Renal cortex interstitium (tissue), 11 donors: ENCODE measurements at regions not wholly inside any gene's neighbourhood (a gene's known extent, or its start where the extent isn't known, plus 50 kb on each side); places are given as distances from the start of the nearest gene placed in this dataset.
"Not testable (repeated sequence)": the region's sequence is repeated elsewhere in the genome, so short reads cannot be mapped to it uniquely, and the experiment has no call there.

Experiments used
- DNase-seq, 11 donors: peaks; one replicate each; pipeline ENCODE4 v3.0.0-alpha.2; 2013; ENCODE audit warnings: low read depth in 9 of 11, low spot score in 4 of 11; ENCODE audit errors: extremely low read depth in 1 of 11

DNA sequence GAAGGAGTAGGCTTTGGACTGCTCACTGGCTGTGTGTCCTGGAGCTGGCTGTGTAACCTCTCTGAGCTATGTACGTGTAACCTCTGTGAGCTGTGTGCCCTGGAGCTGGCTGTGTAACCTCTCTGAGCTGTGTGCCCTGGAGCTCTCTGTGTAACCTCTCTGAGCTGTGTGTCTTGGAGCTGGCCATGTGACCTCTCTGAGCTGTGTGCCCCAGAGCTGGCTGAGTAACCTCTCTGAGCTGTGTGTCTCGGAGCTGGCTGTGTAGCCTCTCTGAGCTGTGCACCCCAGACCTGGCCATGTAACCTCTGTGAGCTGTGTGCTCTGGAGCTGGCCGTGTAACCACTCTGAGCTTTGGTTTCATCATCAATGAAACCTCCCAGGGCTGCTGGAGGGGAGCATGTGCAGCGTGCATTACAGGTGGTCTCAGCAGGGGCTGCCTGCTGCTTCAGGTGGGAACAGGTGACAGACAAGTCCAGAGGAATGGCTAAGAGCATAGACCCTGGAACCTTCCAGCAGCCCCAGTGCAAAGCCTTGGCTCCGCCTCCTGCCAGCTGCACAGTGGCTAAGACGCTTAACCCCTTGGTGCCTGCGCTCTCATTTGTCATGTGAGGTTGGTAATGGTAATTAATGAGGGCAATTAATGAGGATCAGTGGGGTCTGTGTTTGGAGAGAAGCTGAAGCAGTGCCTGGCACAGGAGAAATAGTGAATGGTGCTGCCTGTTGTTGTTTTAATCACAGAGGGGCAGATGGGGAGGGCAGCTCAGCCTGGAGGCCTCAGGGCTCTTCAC is 86.7 kb downstream of the KATNIP start:
- no peak for DNase-seq

DNA sequence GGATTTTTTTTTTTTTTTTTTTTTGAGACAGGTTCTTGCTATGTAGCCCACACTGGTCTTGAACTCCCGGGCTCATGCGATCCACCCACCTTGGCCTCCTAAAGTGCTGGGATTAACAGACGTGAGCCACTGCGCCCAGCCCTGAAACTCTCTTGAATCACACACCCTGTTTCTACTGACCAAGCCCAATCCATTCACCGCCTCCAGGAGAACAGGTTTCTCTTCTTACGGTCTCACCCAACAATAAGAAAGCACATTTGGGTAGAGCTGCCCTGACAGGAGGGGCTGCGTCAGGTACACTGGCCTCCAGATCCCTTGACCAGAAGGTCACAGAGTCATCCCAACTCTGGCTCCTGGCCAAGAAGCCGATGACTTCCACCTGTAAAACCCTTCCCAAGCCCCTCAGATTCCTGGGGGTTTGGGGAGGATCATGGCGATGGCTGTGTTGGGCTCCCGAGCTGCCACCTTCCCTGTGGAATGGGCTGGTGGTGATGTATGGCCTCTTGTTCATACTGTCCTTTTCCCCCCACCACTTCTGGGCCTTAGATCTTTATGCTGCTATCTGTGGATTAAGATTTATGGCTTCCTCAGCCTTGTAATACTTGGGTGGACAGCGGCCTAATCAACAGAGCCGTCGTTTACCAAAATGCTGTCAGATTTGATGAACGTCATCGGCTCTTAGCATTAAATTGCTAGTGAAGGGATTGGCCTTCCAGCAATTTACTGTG is 89.1 kb downstream of the KATNIP start:
- DNase-seq = no peak

DNA sequence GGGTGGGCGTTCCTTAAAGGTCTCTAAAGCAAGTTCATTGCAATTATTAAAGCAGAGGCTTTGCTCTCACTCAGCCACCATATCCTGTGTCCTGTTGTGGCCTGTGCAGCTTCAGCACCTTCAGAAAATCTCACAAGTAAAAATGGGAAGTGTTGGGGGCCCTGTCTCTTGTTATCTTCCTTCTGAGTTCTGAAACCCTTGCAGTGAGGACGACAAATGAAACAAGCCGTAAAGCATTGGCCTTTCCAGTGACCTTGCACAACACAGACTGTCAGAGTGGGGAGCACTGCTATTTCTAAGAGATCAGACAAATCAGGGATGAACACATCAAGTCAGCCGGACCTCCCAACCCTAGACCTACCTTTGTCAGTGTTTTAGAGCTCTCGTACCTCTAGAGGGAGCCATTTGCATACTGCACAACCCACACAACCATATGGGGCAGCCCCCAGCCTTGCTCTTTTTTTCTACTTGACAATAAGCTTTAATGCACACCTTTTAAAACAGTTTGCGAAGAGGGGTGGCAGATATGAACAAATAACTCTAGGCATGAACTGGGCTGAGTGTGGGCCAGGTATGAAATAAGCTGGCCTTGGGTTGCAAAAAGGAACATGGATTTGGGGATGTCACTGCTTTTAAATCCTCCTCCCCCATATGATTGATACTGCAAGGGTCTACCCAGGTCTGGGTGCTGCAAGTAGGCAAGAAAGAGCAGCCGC is 89.8 kb downstream of the KATNIP start:
- DNase-seq = peak in 2 of 11 donors; percentile 40 to 62

DNA sequence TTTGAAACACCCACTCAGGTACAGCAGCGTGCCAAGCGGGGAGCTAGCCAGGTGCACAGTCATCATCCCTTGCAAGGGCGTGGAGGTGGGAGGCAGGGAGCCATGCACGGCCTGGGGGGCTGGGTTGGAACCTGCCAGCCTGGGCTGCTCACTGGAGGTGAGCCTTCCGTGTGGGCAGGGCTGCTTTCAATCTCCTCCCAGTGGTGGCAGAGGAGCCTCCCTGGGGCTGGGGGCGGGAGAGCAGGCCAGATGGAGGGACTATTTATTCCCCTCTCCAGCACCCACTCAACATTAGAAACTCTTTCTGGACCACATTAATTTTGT is 90.3 kb downstream of the KATNIP start:
- no peak for DNase-seq

DNA sequence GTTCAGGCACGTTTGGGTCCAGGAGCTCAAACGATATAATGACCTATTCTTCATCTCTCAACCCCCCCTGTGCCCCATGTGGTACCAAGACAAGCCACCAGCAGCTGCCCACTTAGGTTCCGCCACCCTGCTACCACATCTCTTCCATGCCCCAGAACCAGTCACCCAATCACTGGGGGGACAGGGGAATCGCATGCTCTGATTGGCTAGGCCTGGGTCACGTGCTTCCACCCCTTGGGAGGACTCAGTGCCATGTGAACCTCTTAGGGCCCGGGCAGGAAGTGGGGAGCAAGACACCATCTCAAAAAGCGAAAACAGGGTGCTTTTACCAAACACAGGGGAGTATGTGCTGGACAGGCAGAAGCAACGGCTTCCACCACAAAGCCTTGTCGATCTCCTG is 91.3 kb downstream of the KATNIP start:
- no peak for DNase-seq

DNA sequence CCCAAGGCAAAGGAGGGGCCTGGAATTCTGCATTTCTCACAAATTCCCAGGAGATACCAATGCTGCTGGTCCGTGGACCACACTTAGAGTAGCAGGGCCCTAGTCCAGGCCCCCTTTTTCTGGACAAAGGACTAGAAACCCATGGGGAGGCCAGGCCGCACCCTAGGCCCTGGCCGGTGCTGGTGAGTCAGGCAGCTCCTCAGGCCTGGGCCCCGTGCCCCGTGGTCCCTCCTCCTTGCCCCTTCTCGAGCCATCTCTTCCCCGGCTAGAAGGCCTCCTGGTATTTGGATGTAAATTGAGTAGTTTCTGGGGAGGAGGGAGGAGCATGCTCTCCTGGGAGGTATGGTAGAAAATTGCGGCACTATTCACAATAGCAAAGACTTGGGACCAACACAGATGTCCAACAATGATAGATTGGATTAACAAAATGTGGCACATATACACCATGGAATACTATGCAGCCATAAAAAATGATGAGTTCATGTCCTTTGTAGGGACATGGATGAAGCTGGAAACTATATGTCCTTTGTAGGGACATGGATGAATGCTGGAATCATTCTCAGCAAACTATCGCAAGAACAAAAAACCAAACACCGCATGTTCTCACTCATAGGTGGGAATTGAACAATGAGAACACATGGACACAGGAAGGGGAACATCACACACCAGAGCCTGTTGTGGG is 91.9 kb downstream of the KATNIP start:
- DNase-seq = not testable (repeated sequence)

DNA sequence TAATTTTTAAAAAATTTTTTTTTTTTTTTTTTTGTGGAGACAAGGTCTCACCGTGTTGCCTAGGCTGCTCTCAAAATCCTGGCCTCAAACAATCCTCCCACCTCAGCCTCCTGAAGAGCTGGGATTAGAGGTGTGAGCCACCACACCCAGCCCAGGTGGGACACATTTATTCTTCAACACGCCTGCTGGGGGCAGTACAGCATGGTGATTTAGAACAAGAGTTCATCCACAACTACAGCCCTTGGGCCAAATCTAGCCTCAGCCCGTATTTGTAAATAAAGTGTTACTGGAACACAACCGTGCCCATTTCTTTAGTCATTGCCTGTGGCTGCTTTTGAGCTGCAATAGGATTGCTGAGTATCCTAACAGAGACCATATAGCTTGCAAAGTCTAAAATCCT is 92.8 kb downstream of the KATNIP start:
- no peak for DNase-seq

DNA sequence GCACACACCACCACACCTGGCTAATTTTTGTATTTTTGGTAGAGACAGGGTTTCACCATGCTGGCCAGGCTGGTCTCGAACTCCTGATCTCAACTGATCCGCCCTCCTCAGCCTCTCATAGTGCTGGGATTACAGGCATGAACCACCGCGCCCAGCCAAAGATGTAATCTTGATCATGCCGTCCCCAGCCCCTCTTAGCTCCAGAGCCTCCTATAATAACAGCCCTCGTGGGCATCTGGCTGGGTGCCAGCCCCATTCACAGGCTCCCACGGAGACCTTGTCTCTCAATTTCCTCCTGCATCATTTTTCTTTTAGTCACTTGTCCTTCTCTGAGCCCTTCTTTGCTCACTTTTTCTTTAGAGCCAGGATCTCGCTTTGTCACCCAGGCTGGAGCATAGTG is 94.2 kb downstream of the KATNIP start:
- no peak for DNase-seq

DNA sequence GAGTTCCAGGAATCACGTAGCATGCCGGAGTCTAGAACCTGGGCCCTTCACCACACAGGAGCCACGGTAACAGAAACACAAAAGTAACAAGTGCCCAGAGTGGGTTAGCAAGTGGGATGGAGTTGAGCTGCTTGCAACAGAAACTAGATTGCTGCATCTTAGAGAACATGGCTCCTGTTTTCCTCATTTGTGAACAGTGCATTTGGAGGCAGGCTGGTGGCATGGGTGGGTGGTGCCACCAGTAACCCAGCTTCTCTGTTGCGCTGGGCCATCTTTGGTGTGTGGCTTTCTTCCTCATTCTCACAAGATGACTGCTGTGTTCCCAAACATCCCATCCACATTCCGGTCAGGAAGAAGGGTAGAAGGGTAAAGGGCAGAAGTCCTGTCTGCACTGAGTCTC is 95.5 kb downstream of the KATNIP start:
- DNase-seq = no peak

DNA sequence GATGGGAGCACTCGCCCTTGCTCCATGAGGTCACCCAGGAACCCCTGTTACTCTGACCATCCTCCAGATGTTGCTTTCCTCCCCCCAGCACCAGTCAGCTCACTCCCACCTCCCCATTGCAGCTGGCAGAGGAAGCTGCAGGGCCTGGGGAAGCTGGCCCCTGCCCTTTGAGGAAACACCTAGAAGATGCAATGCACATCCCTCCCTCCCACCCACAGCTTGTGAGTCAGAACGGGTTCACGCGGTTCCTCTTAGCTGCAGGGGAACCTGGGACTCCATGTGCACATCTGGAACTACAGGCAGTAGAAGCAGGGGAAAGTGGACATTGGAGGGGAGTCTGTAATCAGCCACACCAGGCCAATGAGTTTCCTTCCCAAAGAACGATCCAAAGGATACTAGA is 96.9 kb downstream of the KATNIP start:
- no peak for DNase-seq

DNA sequence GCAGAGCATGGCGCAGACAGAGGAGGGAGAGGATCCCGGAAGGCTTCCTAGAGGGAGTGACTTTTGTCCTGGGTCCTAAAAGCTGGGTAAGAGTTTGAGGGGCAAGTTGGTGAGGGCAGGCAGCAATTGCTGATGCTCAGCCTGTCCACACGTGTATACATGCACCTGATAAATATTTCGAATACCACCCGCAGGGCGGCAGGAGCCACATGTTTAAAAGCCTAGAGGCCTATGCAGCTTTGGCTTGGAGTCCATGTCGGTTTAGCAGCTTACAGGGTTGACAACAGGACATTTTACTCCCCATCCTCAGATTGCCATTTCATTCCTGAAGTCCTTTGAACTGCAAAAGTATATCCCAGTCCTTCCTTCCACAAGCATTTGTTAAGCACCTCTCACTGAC is 99.1 kb downstream of the KATNIP start:
- DNase-seq = no peak

DNA sequence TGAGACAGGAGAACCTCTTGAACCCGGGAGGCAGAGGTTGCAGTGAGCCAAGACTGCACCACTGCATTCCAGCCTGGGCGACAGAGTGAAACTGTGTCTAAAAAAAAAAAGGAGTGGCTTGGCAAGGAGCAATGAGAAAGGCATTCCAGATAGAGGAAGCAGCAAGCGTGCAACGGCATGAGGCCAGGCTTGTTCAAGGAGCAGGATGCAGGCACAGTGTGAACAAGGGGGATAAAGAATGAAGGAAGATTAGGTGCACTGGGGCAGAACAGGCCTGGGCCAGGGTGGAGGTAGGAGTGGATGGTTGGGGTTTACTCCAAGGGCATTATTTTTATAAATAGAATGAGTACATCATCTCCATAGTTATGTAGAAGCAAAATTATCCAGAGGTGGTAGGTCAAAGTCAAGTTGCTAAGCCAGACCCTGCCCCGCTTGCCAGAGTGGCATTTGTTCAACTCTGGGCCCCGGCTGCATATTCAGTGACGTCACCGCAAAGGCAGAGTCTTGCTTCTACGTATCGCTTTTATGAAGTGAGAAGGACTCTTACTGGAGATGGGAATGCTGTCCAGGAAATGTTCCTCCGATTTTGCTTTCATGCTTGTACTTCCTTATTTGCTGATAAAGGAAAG is 100.2 kb downstream of the KATNIP start:
- no peak for DNase-seq

DNA sequence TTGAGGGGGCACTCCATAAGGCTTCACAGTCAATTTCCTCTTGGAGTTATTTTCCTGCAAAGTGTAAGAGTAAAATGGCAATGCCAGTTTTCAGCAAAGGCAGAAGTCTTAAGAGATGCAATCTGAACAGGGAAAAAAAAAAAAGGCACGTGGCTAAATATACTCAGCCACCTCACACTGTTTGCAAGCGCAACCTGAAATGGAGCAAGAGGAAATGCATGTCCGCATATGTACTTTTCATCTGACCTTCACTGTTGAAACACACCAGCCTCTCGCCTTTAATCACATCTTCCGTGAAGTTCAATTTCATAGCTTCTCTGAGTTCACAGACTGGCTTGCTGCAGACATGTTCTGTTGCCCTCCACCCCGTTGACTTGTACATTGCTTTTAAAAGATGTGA is 101.4 kb downstream of the KATNIP start:
- DNase-seq = no peak

DNA sequence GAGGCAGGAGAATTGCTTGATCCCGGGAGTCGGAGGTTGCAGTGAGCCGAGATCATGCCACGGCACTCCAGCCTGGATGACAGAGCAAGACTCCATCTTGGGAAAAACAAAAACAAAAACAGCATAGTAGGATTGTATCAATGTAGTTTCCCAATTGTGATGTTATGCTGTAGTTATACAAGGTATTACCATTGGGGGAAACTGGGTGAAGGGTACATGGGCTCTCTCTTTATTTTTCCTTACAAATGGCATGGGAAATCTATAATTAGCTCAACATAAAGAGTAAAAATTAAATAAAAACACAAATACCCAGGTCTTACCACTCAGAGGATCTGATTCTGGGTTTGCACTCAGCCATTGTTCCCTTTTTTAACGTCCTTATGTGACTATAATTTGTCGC is 107.9 kb downstream of the KATNIP start:
- DNase-seq = no peak

DNA sequence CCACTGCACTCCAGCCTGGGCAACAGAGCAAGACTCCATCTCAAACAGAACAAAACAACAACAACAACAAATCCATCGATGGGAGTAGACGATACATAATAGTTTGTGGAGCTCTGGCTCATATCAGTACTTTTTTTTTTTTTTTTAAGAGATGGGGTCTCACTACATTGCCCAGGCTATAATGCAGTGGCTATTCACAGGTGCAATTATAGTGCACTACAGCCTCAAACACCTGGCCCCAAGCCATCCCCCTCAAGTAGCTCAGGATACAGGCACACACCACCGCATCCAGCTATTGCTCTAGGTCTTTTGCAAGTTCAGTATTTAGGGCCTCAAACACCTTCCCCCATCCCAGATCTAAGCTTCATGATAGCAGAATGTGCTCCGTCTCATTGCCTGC is 110.6 kb downstream of the KATNIP start:
- no peak for DNase-seq

DNA sequence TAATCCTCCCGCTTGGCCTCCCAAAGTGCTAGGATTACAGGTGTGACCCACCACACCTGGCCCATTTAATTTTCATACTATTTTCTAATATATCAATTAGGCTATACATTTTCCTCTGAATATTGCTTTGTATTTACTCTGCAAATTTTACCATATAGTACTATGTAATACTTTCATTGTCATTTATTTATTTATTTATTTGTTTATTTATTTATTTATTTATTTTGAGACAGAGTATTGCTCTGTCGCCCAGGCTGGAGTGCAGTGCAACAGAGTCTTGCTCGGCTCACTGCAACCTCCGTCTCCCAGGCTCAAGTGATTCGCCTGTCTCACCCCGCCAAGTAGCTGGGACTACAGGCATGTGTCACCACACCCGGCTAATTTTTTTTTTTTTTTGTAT is 113.3 kb downstream of the KATNIP start:
- not testable (repeated sequence) for DNase-seq

DNA sequence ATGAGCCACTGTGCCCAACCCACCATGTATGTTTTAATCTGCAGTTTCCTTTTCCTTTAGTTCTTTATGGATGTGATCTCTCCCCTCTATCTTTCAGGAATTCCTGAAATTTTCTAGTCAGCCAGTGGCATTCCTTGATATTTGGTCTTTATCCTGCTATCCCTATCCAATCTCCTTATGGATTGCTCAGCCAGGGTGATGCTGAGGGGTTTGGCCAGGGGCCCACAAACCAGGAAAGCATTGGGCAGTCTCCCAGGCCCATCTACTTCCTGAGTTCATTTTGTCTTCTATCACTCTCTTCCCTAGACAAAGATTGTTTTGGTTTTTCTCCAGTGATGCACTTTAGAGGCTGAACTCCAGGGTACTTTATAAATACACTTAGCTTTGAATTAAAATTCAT is 115.9 kb downstream of the KATNIP start:
- DNase-seq = no peak

DNA sequence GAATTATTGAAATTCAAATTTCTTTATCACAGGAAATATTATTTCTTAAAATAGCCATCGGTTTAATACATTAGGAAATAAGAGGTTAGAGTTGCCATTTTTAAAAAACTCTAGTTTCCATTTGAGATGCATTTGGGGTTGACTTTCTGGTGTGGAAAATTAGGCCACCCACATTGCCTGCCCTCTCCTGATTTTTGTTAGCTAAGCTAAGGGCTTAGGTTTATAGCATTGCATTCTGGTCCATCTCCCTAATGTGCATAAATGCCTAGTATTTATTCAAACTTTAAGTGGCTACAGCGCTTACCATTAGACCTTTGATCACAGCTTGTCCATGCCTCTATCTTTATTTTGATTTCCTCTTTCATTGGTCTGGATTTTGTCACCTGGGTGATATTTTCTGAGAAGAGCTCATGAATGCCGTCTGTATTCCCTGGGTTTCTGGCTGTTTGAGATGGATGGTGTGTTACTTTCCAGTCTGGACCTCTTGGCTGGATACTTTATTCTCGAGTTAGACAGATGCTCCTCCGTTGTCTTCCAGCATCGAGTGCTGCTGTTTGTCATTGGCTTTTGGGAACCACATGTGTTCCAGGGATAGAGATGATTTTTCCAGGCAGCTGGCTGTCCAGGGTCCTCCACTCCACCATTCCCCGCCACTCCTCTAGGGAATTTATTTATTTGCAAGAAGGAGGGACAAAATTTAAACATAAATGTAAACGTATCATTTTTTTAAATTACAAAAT is 120.3 kb downstream of the KATNIP start:
- no peak for DNase-seq

DNA sequence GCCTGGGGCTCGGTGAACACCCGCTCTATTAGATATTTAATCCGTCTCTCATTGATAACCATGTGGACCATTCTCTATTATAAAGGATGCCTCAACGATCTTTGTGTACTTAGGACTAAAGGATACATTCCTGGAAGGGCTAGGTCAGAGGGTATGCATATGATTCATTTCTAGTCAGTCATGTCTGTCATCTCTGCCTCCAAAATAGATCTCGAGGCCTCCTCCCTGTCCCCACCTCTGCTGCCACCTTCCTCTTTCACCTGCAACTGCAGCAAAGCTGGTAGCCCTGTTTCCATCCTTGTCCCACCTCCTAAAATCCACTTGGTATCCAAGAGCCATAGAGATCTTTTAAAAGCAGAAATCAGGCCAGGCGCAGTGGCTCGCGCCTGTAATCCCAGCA is 121.5 kb downstream of the KATNIP start:
- DNase-seq = no peak
